Astrocyte (in vitro differentiated cells and primary cell): ENCODE measurements at regions not wholly inside any gene's neighbourhood (a gene's known extent, or its start where the extent isn't known, plus 50 kb on each side); places are given as distances from the start of the nearest gene placed in this dataset.

ENCODE experiments used
- DNase-seq: peaks from one replicate; pipeline ENCODE4 v3.0.0-alpha.2; 2010; ENCODE audit warnings: low read depth
- FAIRE-seq: peaks from 2 replicates; lab custom pipeline; 2011; peaks lifted over from hg19 to GRCh38; lab: Jason Lieb, UNC
- H2AFZ ChIP-seq: 2 replicates; pipeline ENCODE4 v1.6.0; 2012; ENCODE audit warnings: low read depth, low read length, inconsistent platforms
- H3K27ac ChIP-seq: 2 replicates; pipeline ENCODE4 v1.5.1; 2011; ENCODE audit warnings: low read depth, low read length, inconsistent platforms
- H3K27me3 ChIP-seq: 2 replicates; pipeline ENCODE4 v1.6.0; 2011; ENCODE audit warnings: low read length, inconsistent platforms; ENCODE audit not compliant: insufficient read depth
- H3K36me3 ChIP-seq: 2 replicates; pipeline ENCODE4 v1.5.1; 2011; ENCODE audit warnings: low read length, inconsistent platforms; ENCODE audit not compliant: insufficient read depth
- H3K4me1 ChIP-seq: 2 replicates; pipeline ENCODE4 v1.5.1; 2011; ENCODE audit warnings: low read length, inconsistent platforms; ENCODE audit not compliant: insufficient read depth
- H3K4me2 ChIP-seq: 2 replicates; pipeline ENCODE4 v1.6.0; 2012; ENCODE audit warnings: low read length, inconsistent platforms
- H3K4me3 ChIP-seq: 2 replicates; pipeline ENCODE4 v1.5.1; 2011; ENCODE audit warnings: low read depth, mild to moderate bottlenecking, low read length, inconsistent platforms; ENCODE audit not compliant: insufficient read depth
- H3K79me2 ChIP-seq: 2 replicates; pipeline ENCODE4 v1.6.0; 2012; ENCODE audit warnings: mild to moderate bottlenecking, low read length, inconsistent platforms; ENCODE audit not compliant: insufficient read depth
- H3K9ac ChIP-seq: 2 replicates; pipeline ENCODE4 v1.6.0; 2012; ENCODE audit warnings: mild to moderate bottlenecking, low read length, inconsistent platforms
- H3K9me3 ChIP-seq: 2 replicates; pipeline ENCODE4 v1.5.1; 2012; ENCODE audit warnings: low read depth, mild to moderate bottlenecking, low read length, inconsistent platforms; ENCODE audit not compliant: insufficient read depth
- H4K20me1 ChIP-seq: 2 replicates; pipeline ENCODE4 v1.6.0; 2012; ENCODE audit warnings: low read length, inconsistent platforms; ENCODE audit not compliant: insufficient read depth
- H3K27ac Mint-ChIP-seq: one replicate; pipeline ENCODE4 v1.8.0; 2021; ENCODE audit warnings: mild to moderate bottlenecking, mixed read lengths; ENCODE audit not compliant: unreplicated experiment
- H3K27me3 Mint-ChIP-seq: one replicate; pipeline ENCODE4 v1.8.0; 2021; ENCODE audit warnings: low read depth, mixed read lengths; ENCODE audit not compliant: unreplicated experiment
- H3K36me3 Mint-ChIP-seq: one replicate; pipeline ENCODE4 v1.8.0; 2021; ENCODE audit warnings: low read depth, mixed read lengths; ENCODE audit not compliant: unreplicated experiment
- H3K4me1 Mint-ChIP-seq: one replicate; pipeline ENCODE4 v1.8.0; 2021; ENCODE audit warnings: low read depth, mixed read lengths; ENCODE audit not compliant: unreplicated experiment
- H3K4me3 Mint-ChIP-seq: one replicate; pipeline ENCODE4 v1.8.0; 2021; ENCODE audit warnings: mild to moderate bottlenecking, moderate library complexity, mixed read lengths; ENCODE audit not compliant: unreplicated experiment
- H3K9me3 Mint-ChIP-seq: one replicate; pipeline ENCODE4 v1.8.0; 2021; ENCODE audit warnings: mild to moderate bottlenecking, mixed read lengths; ENCODE audit not compliant: unreplicated experiment
- EZH2 ChIP-seq: IDR thresholded peaks from 2 replicates; pipeline ENCODE4 v1.6.1; 2012; ENCODE audit warnings: mild to moderate bottlenecking, low read length, inconsistent platforms; ENCODE audit not compliant: insufficient read depth
- TF ChIP-seq, protein P1 (sequence below): IDR thresholded peaks from 2 replicates; pipeline ENCODE4 v1.5.1; 2011; ENCODE audit warnings: low read depth, mild to moderate bottlenecking, inconsistent platforms, low read length, moderate library complexity; ENCODE audit not compliant: insufficient read depth

DNA sequence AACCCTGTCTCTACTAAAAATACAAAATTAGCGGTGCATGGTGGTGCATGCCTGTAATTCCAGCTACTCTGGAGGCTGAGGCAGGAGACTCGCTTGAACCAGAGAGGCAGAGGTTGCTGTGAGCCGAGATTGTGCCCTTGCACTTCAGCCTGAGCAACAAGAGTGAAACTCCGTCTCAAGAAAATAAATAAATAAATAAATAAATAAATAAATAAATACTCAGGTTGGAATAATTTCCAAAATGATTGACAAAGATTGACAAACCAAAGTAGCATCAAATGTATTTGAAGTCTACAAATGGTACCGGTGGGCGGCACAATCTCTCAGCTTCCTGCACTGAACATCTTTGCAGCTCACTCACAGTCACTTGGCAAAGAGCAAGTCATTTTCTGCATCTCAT lies 144.1 kb upstream of the NRSN1 start:
- FAIRE-seq, result no peak
- Histone ChIP-seq H3K4me3 (no peak overlapping the region), H3K9me3 (no peaks in the 10 kb centered on the region), H2AFZ (no peak overlapping the region), H3K9ac (no peak overlapping the region), H4K20me1 (no peaks in the 10 kb centered on the region), H3K4me1 (no peaks in the 10 kb centered on the region), H3K36me3 (no peaks in the 10 kb centered on the region), H3K27me3 (no peaks in the 10 kb centered on the region), H3K27ac (no peak overlapping the region), H3K79me2 (no peaks in the 10 kb centered on the region), H3K4me2 (no peak overlapping the region)
- no peaks in the 10 kb centered on the region for H3K27me3 Mint-ChIP-seq
- no peaks in the 10 kb centered on the region for H3K9me3 Mint-ChIP-seq
- H3K4me1 Mint-ChIP-seq, result peaks cover 5% of the 10 kb centered on the region
- H3K27ac Mint-ChIP-seq, result no peak overlapping the region
- no peak overlapping the region for H3K4me3 Mint-ChIP-seq
- TF ChIP-seq, protein P1, sequence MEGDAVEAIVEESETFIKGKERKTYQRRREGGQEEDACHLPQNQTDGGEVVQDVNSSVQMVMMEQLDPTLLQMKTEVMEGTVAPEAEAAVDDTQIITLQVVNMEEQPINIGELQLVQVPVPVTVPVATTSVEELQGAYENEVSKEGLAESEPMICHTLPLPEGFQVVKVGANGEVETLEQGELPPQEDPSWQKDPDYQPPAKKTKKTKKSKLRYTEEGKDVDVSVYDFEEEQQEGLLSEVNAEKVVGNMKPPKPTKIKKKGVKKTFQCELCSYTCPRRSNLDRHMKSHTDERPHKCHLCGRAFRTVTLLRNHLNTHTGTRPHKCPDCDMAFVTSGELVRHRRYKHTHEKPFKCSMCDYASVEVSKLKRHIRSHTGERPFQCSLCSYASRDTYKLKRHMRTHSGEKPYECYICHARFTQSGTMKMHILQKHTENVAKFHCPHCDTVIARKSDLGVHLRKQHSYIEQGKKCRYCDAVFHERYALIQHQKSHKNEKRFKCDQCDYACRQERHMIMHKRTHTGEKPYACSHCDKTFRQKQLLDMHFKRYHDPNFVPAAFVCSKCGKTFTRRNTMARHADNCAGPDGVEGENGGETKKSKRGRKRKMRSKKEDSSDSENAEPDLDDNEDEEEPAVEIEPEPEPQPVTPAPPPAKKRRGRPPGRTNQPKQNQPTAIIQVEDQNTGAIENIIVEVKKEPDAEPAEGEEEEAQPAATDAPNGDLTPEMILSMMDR, result no peak
- no peaks in the 10 kb centered on the region for H3K36me3 Mint-ChIP-seq
- DNase-seq, result no peak

DNA sequence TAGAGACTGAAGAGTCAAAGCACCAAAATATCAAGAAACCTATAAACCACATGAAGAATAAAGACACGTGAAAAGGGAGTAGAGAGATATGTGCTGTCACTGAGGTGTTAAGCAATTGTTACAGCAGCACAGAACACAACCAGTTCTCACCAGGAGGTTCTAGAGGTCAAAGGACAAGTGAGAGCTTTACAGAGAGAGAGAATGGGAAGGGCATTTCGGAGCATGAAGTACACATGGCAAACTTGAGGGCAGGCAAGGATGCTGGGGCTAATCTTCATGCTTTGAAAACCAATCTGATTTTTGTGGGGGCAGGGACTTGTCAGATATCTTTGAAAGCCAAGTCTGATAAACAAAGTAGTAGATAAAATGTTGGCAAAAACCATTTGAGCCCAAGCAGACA lies 142.3 kb upstream of the NRSN1 start:
- no peaks in the 10 kb centered on the region for H3K27me3 Mint-ChIP-seq
- no peaks in the 10 kb centered on the region for H3K36me3 Mint-ChIP-seq
- Histone ChIP-seq H3K4me2 (no peak overlapping the region), H3K27me3 (no peaks in the 10 kb centered on the region), H3K9me3 (no peaks in the 10 kb centered on the region), H2AFZ (no peak overlapping the region), H3K9ac (no peak overlapping the region), H3K27ac (no peak overlapping the region), H4K20me1 (no peaks in the 10 kb centered on the region), H3K4me3 (no peak overlapping the region), H3K36me3 (no peaks in the 10 kb centered on the region), H3K79me2 (no peaks in the 10 kb centered on the region), H3K4me1 (no peaks in the 10 kb centered on the region)
- FAIRE-seq, result no peak
- no peak overlapping the region for H3K27ac Mint-ChIP-seq
- no peak for DNase-seq
- no peaks in the 10 kb centered on the region for H3K9me3 Mint-ChIP-seq
- no peak overlapping the region for H3K4me3 Mint-ChIP-seq
- TF ChIP-seq, protein P1, result no peak
- TF ChIP-seq EZH2, result no peak
- H3K4me1 Mint-ChIP-seq, result peaks cover 5% of the 10 kb centered on the region

DNA sequence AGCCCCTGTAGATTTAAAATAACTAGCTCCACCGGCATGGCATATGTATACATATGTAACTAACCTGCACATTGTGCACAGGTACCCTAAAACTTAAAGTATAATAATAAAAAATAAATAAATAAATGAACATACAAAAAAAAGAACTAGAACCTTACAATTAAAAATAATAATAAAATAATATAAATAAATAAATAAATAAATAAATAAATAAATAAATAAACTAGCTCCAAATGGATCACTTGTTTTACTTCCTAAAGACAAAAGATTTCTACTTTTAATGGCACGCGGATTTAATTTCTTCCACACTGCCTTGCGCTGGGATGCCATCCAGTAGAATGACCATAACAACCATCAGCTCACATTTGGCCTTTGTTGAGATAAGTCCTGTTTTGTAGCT lies 141.0 kb upstream of the NRSN1 start:
- Histone ChIP-seq H3K79me2 (no peaks in the 10 kb centered on the region), H3K9ac (no peak overlapping the region), H4K20me1 (no peaks in the 10 kb centered on the region), H2AFZ (no peak overlapping the region), H3K4me3 (no peak overlapping the region), H3K27ac (no peak overlapping the region), H3K9me3 (no peaks in the 10 kb centered on the region), H3K36me3 (no peaks in the 10 kb centered on the region), H3K27me3 (no peaks in the 10 kb centered on the region), H3K4me2 (no peak overlapping the region), H3K4me1 (no peaks in the 10 kb centered on the region)
- TF ChIP-seq, protein P1, result no peak
- no peak for TF ChIP-seq EZH2
- FAIRE-seq (no peak), DNase-seq (no peak)
- Mint-ChIP-seq H3K4me3 (no peak overlapping the region), H3K36me3 (no peaks in the 10 kb centered on the region), H3K27me3 (no peaks in the 10 kb centered on the region), H3K9me3 (no peaks in the 10 kb centered on the region), H3K4me1 (peaks cover 5% of the 10 kb centered on the region), H3K27ac (no peak overlapping the region)
